GM23338 (cell line): ENCODE measurements at regions not wholly inside any gene's neighbourhood (a gene's known extent, or its start where the extent isn't known, plus 50 kb on each side); places are given as distances from the start of the nearest gene placed in this dataset.

ENCODE experiments used
- ATAC-seq: fragments of 200-7000 bp; cut with Tn5 transposase; 3 replicates; pipeline ENCODE4 v1.9.1; 2020
- DNase-seq: peaks from one replicate; pipeline ENCODE4 v3.0.0-alpha.2; 2015; ENCODE audit warnings: low spot score
- H2AFZ ChIP-seq: fragments of 200-600 bp; sonication (generic); 2 replicates; pipeline ENCODE4 v1.8.0; 2016; ENCODE audit warnings: antibody characterized with exemption, mild to moderate bottlenecking, moderate library complexity
- H3F3A ChIP-seq: fragments of 200-600 bp; sonication (generic); replicated peaks from 2 replicates; pipeline ENCODE4 v1.8.0; 2017; ENCODE audit warnings: antibody characterized with exemption, mixed run types, low read depth
- H3K27ac ChIP-seq: fragments of 200-600 bp; sonication (generic); 2 replicates; pipeline ENCODE4 v1.6.1; 2016; ENCODE audit warnings: low read depth
- H3K27me3 ChIP-seq: fragments of 200-600 bp; sonication (generic); 2 replicates; pipeline ENCODE4 v1.8.0; 2016; ENCODE audit warnings: mild to moderate bottlenecking, mixed run types, moderate library complexity; ENCODE audit not compliant: insufficient read depth
- H3K36me3 ChIP-seq: fragments of 200-600 bp; sonication (generic); 2 replicates; pipeline ENCODE4 v1.8.0; 2016; ENCODE audit warnings: mild to moderate bottlenecking; ENCODE audit not compliant: insufficient read depth
- H3K4me1 ChIP-seq: fragments of 200-600 bp; sonication (generic); 2 replicates; pipeline ENCODE4 v1.8.0; 2016; ENCODE audit warnings: mild to moderate bottlenecking, moderate library complexity; ENCODE audit not compliant: insufficient read depth
- H3K4me2 ChIP-seq: fragments of 200-600 bp; sonication (generic); 2 replicates; pipeline ENCODE4 v1.7.1; 2017; ENCODE audit warnings: mixed run types
- H3K4me3 ChIP-seq: fragments of 200-600 bp; sonication (generic); 2 replicates; pipeline ENCODE4 v1.6.1; 2016; ENCODE audit warnings: mixed run types
- H3K79me2 ChIP-seq: fragments of 200-600 bp; sonication (generic); replicated peaks from 2 replicates; pipeline ENCODE4 v1.8.0; 2017; ENCODE audit warnings: mild to moderate bottlenecking; ENCODE audit not compliant: insufficient read depth
- H3K9me2 ChIP-seq: fragments of 200-600 bp; sonication (generic); 2 replicates; pipeline ENCODE4 v1.8.0; 2017; ENCODE audit not compliant: insufficient read depth
- H4K20me1 ChIP-seq: fragments of 200-600 bp; sonication (generic); replicated peaks from 2 replicates; pipeline ENCODE4 v1.8.0; 2017; ENCODE audit warnings: mild to moderate bottlenecking; ENCODE audit not compliant: insufficient read depth
- H3K27ac Mint-ChIP-seq: 2 replicates; pipeline ENCODE4 v1.8.0; 2020; ENCODE audit warnings: inconsistent platforms, mild to moderate bottlenecking, moderate library complexity, mixed read lengths
- H3K27me3 Mint-ChIP-seq: 3 replicates; pipeline ENCODE4 v1.8.0; 2022; ENCODE audit warnings: low read depth, mild to moderate bottlenecking, moderate library complexity, mixed read lengths, inconsistent platforms; ENCODE audit not compliant: insufficient read depth, poor library complexity
- H3K36me3 Mint-ChIP-seq: 3 replicates; pipeline ENCODE4 v1.8.0; 2021; ENCODE audit warnings: low read depth, mild to moderate bottlenecking, inconsistent platforms, moderate library complexity, mixed read lengths
- H3K4me1 Mint-ChIP-seq: 3 replicates; pipeline ENCODE4 v1.8.0; 2020; ENCODE audit warnings: mild to moderate bottlenecking, inconsistent platforms, mixed read lengths
- H3K4me3 Mint-ChIP-seq: 3 replicates; pipeline ENCODE4 v1.8.0; 2021; ENCODE audit warnings: moderate library complexity, mild to moderate bottlenecking, inconsistent platforms, mixed read lengths
- H3K9me3 Mint-ChIP-seq: 3 replicates; pipeline ENCODE4 v1.8.0; 2020; ENCODE audit warnings: moderate library complexity, mild to moderate bottlenecking, inconsistent platforms, mixed read lengths
- CTCF ChIP-seq, 2 experiments: fragments of 200-600 bp in 1 of 2; sonication (generic) in 1 of 2; conservative IDR thresholded peaks; 2 replicates each; pipeline versions ENCODE4 v1.5.1 to v1.6.1; 2016 to 2017; ENCODE audit warnings: antibody characterized with exemption in 2 of 2, low read depth in 2 of 2, mild to moderate bottlenecking in 2 of 2, moderate library complexity in 1 of 2
- ETS1 ChIP-seq: IDR thresholded peaks from 2 replicates; pipeline ENCODE4 v1.6.1; 2016; ENCODE audit warnings: antibody characterized with exemption
- EZH2 ChIP-seq: fragments of 200-600 bp; sonication (generic); IDR thresholded peaks from one replicate; pipeline ENCODE4 v1.8.0; 2017; ENCODE audit warnings: antibody characterized with exemption, mild to moderate bottlenecking, low read depth; ENCODE audit not compliant: unreplicated experiment
- NANOG ChIP-seq: IDR thresholded peaks from 2 replicates; pipeline ENCODE4 v1.6.1; 2016; ENCODE audit warnings: antibody characterized with exemption, borderline replicate concordance
- REST ChIP-seq: IDR thresholded peaks from one replicate; pipeline ENCODE4 v1.6.1; 2018; ENCODE audit warnings: antibody characterized with exemption; ENCODE audit not compliant: unreplicated experiment
- STAT1 ChIP-seq: IDR thresholded peaks from one replicate; pipeline ENCODE4 v1.6.1; 2016; ENCODE audit warnings: antibody characterized with exemption; ENCODE audit not compliant: unreplicated experiment
- ZNF114 ChIP-seq: fragments of 250-450 bp; sonication (Bioruptor Pico); IDR thresholded peaks from 2 replicates; pipeline ENCODE4 v1.5.0; 2020; ENCODE audit warnings: mild to moderate bottlenecking, moderate library complexity
- ZNF462 ChIP-seq: fragments of 250-450 bp; sonication (Bioruptor Pico); IDR thresholded peaks from 2 replicates; pipeline ENCODE4 v1.5.0; 2020; ENCODE audit warnings: mild to moderate bottlenecking, moderate library complexity

GRCh38 chr3:11091791-11092190, 62.5 kb upstream of the HRH1 start (continued):
- TF ChIP-seq ZNF462 = no peak
- no peak for TF ChIP-seq ZNF114 (CRISPR knock-in tag)

DNA sequence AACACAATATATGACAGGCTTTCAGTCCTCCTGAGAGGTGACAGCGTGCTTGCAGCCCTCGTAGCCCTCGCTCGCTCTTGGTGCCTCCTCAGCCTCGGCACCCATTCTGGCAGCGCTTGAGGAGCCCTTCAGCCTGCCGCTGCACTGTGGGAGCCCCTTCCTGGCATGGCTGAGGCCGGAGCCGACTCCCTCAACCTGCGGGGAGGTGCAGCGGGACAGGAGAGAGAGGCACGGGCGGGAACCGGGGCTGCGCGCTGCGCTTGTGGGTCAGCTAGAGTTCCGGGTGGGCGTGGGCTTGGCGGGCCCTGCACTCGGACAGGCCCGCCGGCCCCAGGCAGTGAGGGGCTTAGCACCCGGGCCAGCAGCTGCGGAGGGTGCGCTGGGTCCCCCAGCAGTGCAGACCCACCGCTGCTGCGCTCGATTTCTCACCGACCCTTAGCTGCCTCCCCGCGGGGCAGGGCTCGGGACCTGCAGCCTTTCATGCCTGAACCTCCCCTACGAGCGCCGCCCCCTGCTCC, 60.4 kb upstream of the HRH1 start:
- Histone ChIP-seq H2AFZ (no peak overlapping the region), H3K4me2 (no peak overlapping the region), H4K20me1 (no peaks in the 10 kb centered on the region), H3K27me3 (peaks cover 3% of the 10 kb centered on the region; the same call in 1 of the 2 replicates), H3K27ac (no peak overlapping the region), H3K79me2 (no peaks in the 10 kb centered on the region), H3K4me3 (no peak overlapping the region), H3K9me2 (no peaks in the 10 kb centered on the region), H3K4me1 (peaks cover 10% of the 10 kb centered on the region), H3K36me3 (no peaks in the 10 kb centered on the region), H3F3A (no peaks in the 10 kb centered on the region)
- H3K27ac Mint-ChIP-seq = no peak overlapping the region
- ATAC-seq = no peak
- peaks cover 7% of the 10 kb centered on the region; the same call in 2 of the 3 replicates for H3K4me1 Mint-ChIP-seq
- no peak for DNase-seq
- peaks cover 2% of the 10 kb centered on the region; the same call in 1 of the 3 replicates for H3K36me3 Mint-ChIP-seq
- H3K9me3 Mint-ChIP-seq = peaks cover 11% of the 10 kb centered on the region
- peaks cover 19% of the 10 kb centered on the region for H3K27me3 Mint-ChIP-seq
- H3K4me3 Mint-ChIP-seq = no peak overlapping the region
- no peak for TF ChIP-seq REST
- no peak for TF ChIP-seq NANOG
- TF ChIP-seq EZH2 = no peak
- no peak for TF ChIP-seq STAT1
- no peak for TF ChIP-seq CTCF (conservative IDR thresholded peaks at IDR 0.05; ENCODE audit: low read depth in 2 of 2)
- no peak for TF ChIP-seq ETS1
